Mesenchymal stem cell (in vitro differentiated cells and primary cell): ENCODE measurements at regions not wholly inside any gene's neighbourhood (a gene's known extent, or its start where the extent isn't known, plus 50 kb on each side); places are given as distances from the start of the nearest gene placed in this dataset.

ENCODE experiments used
- DNase-seq: peaks from one replicate; pipeline ENCODE4 v3.0.0-alpha.2; 2013
- H2AFZ ChIP-seq: one replicate; pipeline ENCODE4 v1.6.1; 2013; ENCODE audit warnings: low read depth, mild to moderate bottlenecking, control low read depth, inconsistent platforms, low read length, moderate library complexity
- H2AK5ac ChIP-seq: 2 replicates; pipeline ENCODE4 v1.6.1; 2013; ENCODE audit warnings: low read length, moderate library complexity, mild to moderate bottlenecking, inconsistent platforms; ENCODE audit not compliant: severe bottlenecking
- H2BK120ac ChIP-seq: one replicate; pipeline ENCODE4 v1.6.1; 2013; ENCODE audit warnings: low read depth, mild to moderate bottlenecking, inconsistent platforms, low read length, moderate library complexity
- H2BK12ac ChIP-seq, 2 experiments: one replicate each; pipeline ENCODE4 v1.6.1; 2013; ENCODE audit warnings: inconsistent platforms in 2 of 2, low read length in 2 of 2, mild to moderate bottlenecking in 2 of 2, moderate library complexity in 2 of 2, control low read depth in 1 of 2
- H2BK15ac ChIP-seq: one replicate; pipeline ENCODE4 v1.6.1; 2013; ENCODE audit warnings: mild to moderate bottlenecking, low read depth, inconsistent platforms; ENCODE audit not compliant: poor library complexity, severe bottlenecking
- H2BK5ac ChIP-seq: 2 replicates; pipeline ENCODE4 v1.6.1; 2013; ENCODE audit warnings: low read depth, mild to moderate bottlenecking, low read length, control low read depth, inconsistent platforms; ENCODE audit not compliant: poor library complexity, severe bottlenecking
- H3K14ac ChIP-seq, 2 experiments: one replicate each; pipeline ENCODE4 v1.6.1; 2013; ENCODE audit warnings: inconsistent platforms in 2 of 2, low read length in 2 of 2, control low read depth in 1 of 2, mild to moderate bottlenecking in 1 of 2, moderate library complexity in 1 of 2
- H3K18ac ChIP-seq, 2 experiments: one replicate each; pipeline ENCODE4 v1.6.1; 2013; ENCODE audit warnings: inconsistent platforms in 2 of 2, low read length in 2 of 2, control low read depth in 1 of 2, low read depth in 1 of 2, mild to moderate bottlenecking in 1 of 2
- H3K23ac ChIP-seq, 2 experiments: one replicate each; pipeline ENCODE4 v1.6.1; 2013; ENCODE audit warnings: inconsistent platforms in 2 of 2, low read length in 2 of 2, mild to moderate bottlenecking in 2 of 2, moderate library complexity in 2 of 2, control low read depth in 1 of 2
- H3K27ac ChIP-seq: 2 replicates; pipeline ENCODE4 v1.5.1; 2013; ENCODE audit warnings: mild to moderate bottlenecking, moderate library complexity, low read length, control low read depth, inconsistent platforms; ENCODE audit not compliant: poor library complexity, severe bottlenecking
- H3K27me3 ChIP-seq, 2 experiments: 2 replicates each; pipeline versions ENCODE4 v1.6.1 to v1.7.0; 2013; ENCODE audit warnings: low read length in 2 of 2, mild to moderate bottlenecking in 2 of 2, moderate library complexity in 2 of 2, control low read depth in 1 of 2, inconsistent platforms in 1 of 2; ENCODE audit not compliant: control insufficient read depth in 1 of 2, insufficient read depth in 1 of 2
- H3K36me3 ChIP-seq, 2 experiments: 2 replicates each; pipeline versions ENCODE4 v1.6.1 to v1.7.0; 2013; ENCODE audit warnings: low read length in 2 of 2, control low read depth in 1 of 2, inconsistent platforms in 1 of 2, low read depth in 1 of 2, mild to moderate bottlenecking in 1 of 2; ENCODE audit not compliant: insufficient read depth in 2 of 2, control insufficient read depth in 1 of 2
- H3K4ac ChIP-seq, 2 experiments: one replicate each; pipeline ENCODE4 v1.6.1; 2013; ENCODE audit warnings: inconsistent platforms in 2 of 2, low read length in 2 of 2, mild to moderate bottlenecking in 2 of 2, moderate library complexity in 2 of 2, control low read depth in 1 of 2, low read depth in 1 of 2
- H3K4me1 ChIP-seq: 2 replicates; pipeline ENCODE4 v1.6.1; 2013; ENCODE audit warnings: low read depth, low read length, control low read depth; ENCODE audit not compliant: control insufficient read depth, insufficient read depth
- H3K4me2 ChIP-seq: 2 replicates; pipeline ENCODE4 v1.6.1; 2013; ENCODE audit warnings: low read length, mild to moderate bottlenecking, inconsistent platforms; ENCODE audit not compliant: poor library complexity, severe bottlenecking
- H3K4me3 ChIP-seq, 2 experiments: 2 replicates each; pipeline versions ENCODE4 v1.5.1 to v1.7.0; 2013; ENCODE audit warnings: low read length in 2 of 2, mild to moderate bottlenecking in 2 of 2, control low read depth in 1 of 2, low read depth in 1 of 2; ENCODE audit not compliant: insufficient read depth in 1 of 2
- H3K79me1 ChIP-seq: replicated peaks from 2 replicates; pipeline ENCODE4 v1.6.1; 2013; ENCODE audit warnings: mild to moderate bottlenecking, control low read depth, low read length, inconsistent platforms; ENCODE audit not compliant: poor library complexity, severe bottlenecking
- H3K9ac ChIP-seq: 2 replicates; pipeline ENCODE4 v1.7.0; 2013; ENCODE audit warnings: mild to moderate bottlenecking, low read length, moderate library complexity
- H3K9me3 ChIP-seq: 2 replicates; pipeline ENCODE4 v1.7.0; 2013; ENCODE audit warnings: mild to moderate bottlenecking, low read length; ENCODE audit not compliant: control insufficient read depth
- H4K8ac ChIP-seq: one replicate; pipeline ENCODE4 v1.6.1; 2013; ENCODE audit warnings: inconsistent platforms, mild to moderate bottlenecking, low read length, moderate library complexity
- H4K91ac ChIP-seq: one replicate; pipeline ENCODE4 v1.6.1; 2013; ENCODE audit warnings: mild to moderate bottlenecking, low read length, inconsistent platforms
- WGBS: methylation state at CpG from one replicate; pipeline ENCODE4 v1.1.7; 2013; ENCODE audit warnings: mixed read lengths; 5-methylcytosine and 5-hydroxymethylcytosine counted together

GRCh38 chr2:217157581-217157980, 297.7 kb upstream of the TNP1 start:
- H2BK12ac ChIP-seq: no peak overlapping the region
- DNase-seq: no peak
- H3K36me3 ChIP-seq: no peaks in the 10 kb centered on the region
- no peak overlapping the region for H2BK5ac ChIP-seq
- H2BK120ac ChIP-seq: no peak overlapping the region
- no peak overlapping the region for H4K91ac ChIP-seq
- no peak overlapping the region for H3K23ac ChIP-seq
- H3K9me3 ChIP-seq: no peaks in the 10 kb centered on the region
- peak overlapping the region; percentile 39 for H2BK15ac ChIP-seq
- no peak overlapping the region for H3K4me2 ChIP-seq
- no peak overlapping the region for H3K9ac ChIP-seq
- no peak overlapping the region for H2AFZ ChIP-seq
- H3K18ac ChIP-seq: no peak overlapping the region
- no peak overlapping the region for H3K27ac ChIP-seq
- H3K14ac ChIP-seq: no peak overlapping the region
- no peaks in the 10 kb centered on the region for H3K79me1 ChIP-seq
- peaks cover 2% of the 10 kb centered on the region for H3K4me1 ChIP-seq
- no peak overlapping the region for H3K4ac ChIP-seq
- no peak overlapping the region for H3K4me3 ChIP-seq
- no peaks in the 10 kb centered on the region for H3K27me3 ChIP-seq
- 95% methylated on average over 5 of the region's 6 CpGs for WGBS
- no peak overlapping the region for H4K8ac ChIP-seq
- H2AK5ac ChIP-seq: no peak overlapping the region

GRCh38 chr2:217156801-217157200, 296.9 kb upstream of the TNP1 start:
- Histone ChIP-seq H4K91ac (no peak overlapping the region), H3K23ac (no peak overlapping the region), H3K4me2 (no peak overlapping the region), H3K14ac (no peak overlapping the region), H2BK15ac (no peak overlapping the region), H3K9ac (no peak overlapping the region), H3K4me1 (peaks cover 2% of the 10 kb centered on the region), H2BK120ac (no peak overlapping the region), H3K27me3 (no peaks in the 10 kb centered on the region), H2AFZ (no peak overlapping the region), H2AK5ac (no peak overlapping the region), H3K18ac (no peak overlapping the region), H3K79me1 (no peaks in the 10 kb centered on the region), H3K4ac (no peak overlapping the region), H3K27ac (no peak overlapping the region), H3K4me3 (no peak overlapping the region), H4K8ac (no peak overlapping the region), H3K36me3 (no peaks in the 10 kb centered on the region), H2BK12ac (no peak overlapping the region), H3K9me3 (no peaks in the 10 kb centered on the region), H2BK5ac (no peak overlapping the region)
- no peak for DNase-seq
- no CpG with 5 or more reads among the region's 2 CpGs for WGBS

GRCh38 chr2:217154923-217155322, 295.1 kb upstream of the TNP1 start:
- no peak overlapping the region for H3K9ac ChIP-seq
- H3K4ac ChIP-seq: no peak overlapping the region
- no peak overlapping the region for H4K91ac ChIP-seq
- H4K8ac ChIP-seq: no peak overlapping the region
- peak overlapping the region in 1 of 2 experiments; percentile 10 for H2BK12ac ChIP-seq
- no peak overlapping the region for H3K4me2 ChIP-seq
- H3K79me1 ChIP-seq: no peaks in the 10 kb centered on the region
- no peaks in the 10 kb centered on the region for H3K4me1 ChIP-seq
- H2BK120ac ChIP-seq: no peak overlapping the region
- H3K4me3 ChIP-seq: no peak overlapping the region
- H3K27ac ChIP-seq: no peak overlapping the region
- H2AK5ac ChIP-seq: no peak overlapping the region
- H3K23ac ChIP-seq: no peak overlapping the region
- no peaks in the 10 kb centered on the region for H3K27me3 ChIP-seq
- no peak overlapping the region for H2AFZ ChIP-seq
- no peak overlapping the region for H2BK5ac ChIP-seq
- no peak overlapping the region for H3K14ac ChIP-seq
- H3K18ac ChIP-seq: no peak overlapping the region
- H2BK15ac ChIP-seq: no peak overlapping the region
- WGBS: 93% methylated on average over 9 of the region's 9 CpGs
- H3K36me3 ChIP-seq: no peaks in the 10 kb centered on the region
- DNase-seq: no peak
- no peaks in the 10 kb centered on the region for H3K9me3 ChIP-seq

- no peak overlapping the region for H3K18ac ChIP-seq
- no peaks in the 10 kb centered on the region for H3K9me3 ChIP-seq
- no peak overlapping the region for H3K27ac ChIP-seq
- no peak overlapping the region for H2AK5ac ChIP-seq
- H3K36me3 ChIP-seq: no peaks in the 10 kb centered on the region
- H2BK120ac ChIP-seq: no peak overlapping the region
- 100% methylated on average over 5 of the region's 5 CpGs for WGBS
- no peaks in the 10 kb centered on the region for H3K4me1 ChIP-seq
- H2BK15ac ChIP-seq: no peak overlapping the region
- no peak overlapping the region for H3K9ac ChIP-seq
- H3K4me2 ChIP-seq: no peak overlapping the region
- H4K8ac ChIP-seq: no peak overlapping the region
- no peak overlapping the region for H2BK5ac ChIP-seq
- no peak overlapping the region for H4K91ac ChIP-seq
- DNase-seq: no peak
- H3K79me1 ChIP-seq: no peaks in the 10 kb centered on the region
- H2AFZ ChIP-seq: no peak overlapping the region
- H3K4ac ChIP-seq: no peak overlapping the region
- H3K4me3 ChIP-seq: no peak overlapping the region
- no peak overlapping the region for H3K23ac ChIP-seq
- H3K14ac ChIP-seq: no peak overlapping the region
- H2BK12ac ChIP-seq: no peak overlapping the region
- no peaks in the 10 kb centered on the region for H3K27me3 ChIP-seq
These were observed 293.6 kb upstream of the TNP1 start for GRCh38 chr2:217153510-217153909.
